H4 (cell line): ENCODE measurements at regions not wholly inside any gene's neighbourhood (a gene's known extent, or its start where the extent isn't known, plus 50 kb on each side); places are given as distances from the start of the nearest gene placed in this dataset.
"Not testable (repeated sequence)": the region's sequence is repeated elsewhere in the genome, so short reads cannot be mapped to it uniquely, and the experiment has no call there.

Experiments
- DNase-seq: peaks from one replicate; pipeline ENCODE4 v3.0.0-alpha.2; 2015; ENCODE audit warnings: low spot score

GRCh38 chr3:187475613-187476012 lies 107.4 kb downstream of the RTP4 start:
- DNase-seq: not testable (repeated sequence)

GRCh38 chr3:187473778-187474406 lies 105.7 kb downstream of the RTP4 start:
- no peak for DNase-seq

- DNase-seq: not testable (repeated sequence)
Measured at GRCh38 chr3:187466306-187466705, 98.1 kb downstream of the RTP4 start.

GRCh38 chr3:187465503-187465902 lies 97.3 kb downstream of the RTP4 start:
- DNase-seq: no peak

- DNase-seq: no peak
Measured at GRCh38 chr3:187464682-187465081, 96.5 kb downstream of the RTP4 start.

GRCh38 chr3:187458921-187459320 lies 90.7 kb downstream of the RTP4 start:
- no peak for DNase-seq

GRCh38 chr3:187458383-187458782 lies 90.2 kb downstream of the RTP4 start:
- no peak for DNase-seq

- no peak for DNase-seq
Measured at GRCh38 chr3:187456250-187456649, 88.1 kb downstream of the RTP4 start.

- no peak for DNase-seq
Measured at GRCh38 chr3:187454085-187454815, 86.1 kb downstream of the RTP4 start.

- DNase-seq: no peak
Measured at GRCh38 chr3:187450431-187451190, 82.4 kb downstream of the RTP4 start.

- DNase-seq: no peak
Measured at GRCh38 chr3:187448674-187449073, 80.5 kb downstream of the RTP4 start.

GRCh38 chr3:187447737-187448136 lies 79.6 kb downstream of the RTP4 start:
- DNase-seq: no peak

- DNase-seq: no peak
Measured at GRCh38 chr3:187445356-187445755, 77.2 kb downstream of the RTP4 start.

- no peak for DNase-seq
Measured at GRCh38 chr3:187434524-187434923, 66.3 kb downstream of the RTP4 start.

- DNase-seq: no peak
Measured at GRCh38 chr3:187430576-187430975, 62.4 kb downstream of the RTP4 start.
